ENCODE measurements at regions not wholly inside any gene's neighbourhood (a gene's known extent, or its start where the extent isn't known, plus 50 kb on each side); places are given as distances from the start of the nearest gene placed in this dataset.

GRCh38 chr11:76607431-76607830, 63.1 kb downstream of the LRRC32 start:
- H3F3A ChIP-seq (ENCODE audit: low read length, unreplicated experiment) = no peaks in the 10 kb centered on the region
- H3K79me2 ChIP-seq (ENCODE audit: low read length) = no peaks in the 10 kb centered on the region
- H3K27ac ChIP-seq (ENCODE audit: low read length) = no peak overlapping the region
- no peaks in the 10 kb centered on the region for H3K9me2 ChIP-seq (replicated peaks; ENCODE audit: low read length)
- intact Hi-C loops (cut with micrococcal nuclease) = no loop called here
- H3K36me3 ChIP-seq (ENCODE audit: low read depth, low read length) = no peaks in the 10 kb centered on the region
- peaks cover 2% of the 10 kb centered on the region; the same call in 1 of the 2 replicates for H3K4me1 ChIP-seq (ENCODE audit: insufficient read depth, low read length)
- TF ChIP-seq EZH2 (IDR thresholded peaks at IDR 0.05; ENCODE audit: low read length, unreplicated experiment) = no peak
- no peak for TF ChIP-seq CTCF (conservative IDR thresholded peaks at IDR 0.05; ENCODE audit: low read depth, low read length)
- no peak for TF ChIP-seq EZH2phosphoT487 (IDR thresholded peaks at IDR 0.05; ENCODE audit: borderline replicate concordance, low read length)
- H3K9ac ChIP-seq (ENCODE audit: low read length) = no peak overlapping the region
- H4K20me1 ChIP-seq (ENCODE audit: low read length) = no peaks in the 10 kb centered on the region
- H3K27me3 ChIP-seq (ENCODE audit: low read length) = no peaks in the 10 kb centered on the region
- ChIA-PET POLR2A (ENCODE audit: unreplicated experiment) (no interaction called here), CTCF (no interaction called here)
- no peak overlapping the region for H2AFZ ChIP-seq (ENCODE audit: low read length)
- DNase-seq (no peak), ATAC-seq (no peak)
- no peaks in the 10 kb centered on the region for H3K9me3 ChIP-seq (ENCODE audit: low read length)
- no peak overlapping the region for H3K4me3 ChIP-seq (ENCODE audit: low read length)
- H3K4me2 ChIP-seq (ENCODE audit: low read length) = no peak overlapping the region
- no TSS peak for BruUV-seq (replicated peaks)

DNA sequence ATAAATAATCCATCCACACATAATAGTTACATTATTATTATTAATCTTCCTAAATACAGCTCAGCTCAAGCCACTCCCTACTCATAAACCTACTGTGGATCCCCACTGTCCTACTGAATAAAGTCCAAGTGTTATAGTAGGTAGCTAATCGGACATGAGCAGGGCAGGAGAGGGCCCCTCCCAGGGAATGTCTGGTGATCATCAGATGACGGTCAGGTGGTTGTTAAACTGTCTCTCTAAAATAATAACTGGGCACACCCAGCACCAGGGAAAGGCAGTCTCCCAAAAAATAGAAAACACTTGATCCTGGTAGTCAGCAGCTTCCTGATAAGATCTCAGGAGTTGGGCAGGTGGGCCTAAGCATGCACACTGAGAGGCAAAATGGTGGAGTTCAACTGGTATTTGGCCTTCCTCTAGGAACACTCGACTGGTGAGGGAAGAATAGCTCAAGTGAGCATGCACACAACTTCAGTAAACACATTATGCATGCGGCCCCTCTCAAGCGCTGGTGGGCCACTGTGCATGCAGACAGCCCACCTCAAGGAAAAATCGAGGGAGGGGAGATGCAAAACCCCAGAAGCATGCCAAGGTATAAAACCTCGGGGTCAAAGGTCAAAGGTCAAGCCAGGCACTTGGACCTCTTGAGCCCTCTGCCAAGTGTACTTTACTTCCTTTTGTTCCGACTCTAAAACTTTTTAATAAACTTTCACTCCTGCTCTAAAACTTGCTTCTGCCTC, 65.0 kb downstream of the LRRC32 start:
- Histone ChIP-seq H3K4me2 (ENCODE audit: low read length) (no peak overlapping the region), H3K4me1 (ENCODE audit: insufficient read depth, low read length) (peaks cover 5% of the 10 kb centered on the region; the same call in 1 of the 2 replicates), H3K27ac (ENCODE audit: low read length) (no peak overlapping the region), H3K9ac (ENCODE audit: low read length) (no peak overlapping the region), H2AFZ (ENCODE audit: low read length) (no peak overlapping the region), H3K36me3 (ENCODE audit: low read depth, low read length) (no peaks in the 10 kb centered on the region), H3K79me2 (ENCODE audit: low read length) (no peaks in the 10 kb centered on the region), H3F3A (ENCODE audit: low read length, unreplicated experiment) (no peaks in the 10 kb centered on the region), H3K27me3 (ENCODE audit: low read length) (no peaks in the 10 kb centered on the region), H3K9me2 (replicated peaks; ENCODE audit: low read length) (no peaks in the 10 kb centered on the region), H3K9me3 (ENCODE audit: low read length) (no peaks in the 10 kb centered on the region), H3K4me3 (ENCODE audit: low read length) (no peak overlapping the region), H4K20me1 (ENCODE audit: low read length) (no peaks in the 10 kb centered on the region)
- DNase-seq (no peak), ATAC-seq (no peak)
- ChIA-PET CTCF (no interaction called here), POLR2A (ENCODE audit: unreplicated experiment) (interaction anchor here (0.6 kb wide), 1 partner anchor 37 kb away, joined by 6 read pairs; no protein-coding TSS in a partner anchor)
- TF ChIP-seq EZH2 (IDR thresholded peaks at IDR 0.05; ENCODE audit: low read length, unreplicated experiment) = no peak
- TF ChIP-seq CTCF (conservative IDR thresholded peaks at IDR 0.05; ENCODE audit: low read depth, low read length) = no peak
- TF ChIP-seq EZH2phosphoT487 (IDR thresholded peaks at IDR 0.05; ENCODE audit: borderline replicate concordance, low read length) = no peak
- intact Hi-C loops (cut with micrococcal nuclease) = no loop called here
- no TSS peak for BruUV-seq (replicated peaks)

GRCh38 chr11:76604626-76605241, 65.8 kb downstream of the LRRC32 start:
- CTCF ChIA-PET = no interaction called here
- ATAC-seq = no peak

More at GRCh38 chr11:76604626-76605241, 65.8 kb downstream of the LRRC32 start:
- Histone ChIP-seq H3K36me3 (ENCODE audit: low read depth, low read length) (no peaks in the 10 kb centered on the region), H3K9ac (ENCODE audit: low read length) (no peak overlapping the region), H3K4me1 (ENCODE audit: insufficient read depth, low read length) (peaks cover 5% of the 10 kb centered on the region; the same call in 1 of the 2 replicates), H3K9me3 (ENCODE audit: low read length) (no peaks in the 10 kb centered on the region), H4K20me1 (ENCODE audit: low read length) (no peaks in the 10 kb centered on the region), H3K4me3 (ENCODE audit: low read length) (no peak overlapping the region), H3K4me2 (ENCODE audit: low read length) (no peak overlapping the region), H2AFZ (ENCODE audit: low read length) (no peak overlapping the region), H3K79me2 (ENCODE audit: low read length) (no peaks in the 10 kb centered on the region), H3F3A (ENCODE audit: low read length, unreplicated experiment) (no peaks in the 10 kb centered on the region), H3K27ac (ENCODE audit: low read length) (no peak overlapping the region), H3K9me2 (replicated peaks; ENCODE audit: low read length) (no peaks in the 10 kb centered on the region), H3K27me3 (ENCODE audit: low read length) (no peaks in the 10 kb centered on the region)
- POLR2A ChIA-PET (ENCODE audit: unreplicated experiment) = interaction anchor here (0.6 kb wide), 1 partner anchor 36 kb away, joined by 6 read pairs; no protein-coding TSS in a partner anchor
- no peak for DNase-seq
- TF ChIP-seq EZH2 (IDR thresholded peaks at IDR 0.05; ENCODE audit: low read length, unreplicated experiment) = no peak
- no peak for TF ChIP-seq EZH2phosphoT487 (IDR thresholded peaks at IDR 0.05; ENCODE audit: borderline replicate concordance, low read length)
- TF ChIP-seq CTCF (conservative IDR thresholded peaks at IDR 0.05; ENCODE audit: low read depth, low read length) = no peak
- intact Hi-C loops (cut with micrococcal nuclease) = no loop called here
- BruUV-seq (replicated peaks) = no TSS peak
